Loucy (cell line): ENCODE measurements at regions not wholly inside any gene's neighbourhood (a gene's known extent, or its start where the extent isn't known, plus 50 kb on each side); places are given as distances from the start of the nearest gene placed in this dataset.

Experiments used
- CTCF ChIP-seq: fragments of 200-600 bp; sonication (generic); conservative IDR thresholded peaks from 2 replicates; pipeline ENCODE4 v1.5.1; 2014; ENCODE audit warnings: mild to moderate bottlenecking, antibody characterized with exemption, low read length
- EZH2phosphoT487 ChIP-seq: fragments of 200-600 bp; IDR thresholded peaks from 2 replicates; pipeline ENCODE4 v1.6.1; 2018; ENCODE audit warnings: antibody characterized with exemption, mild to moderate bottlenecking, moderate library complexity, borderline replicate concordance

GRCh38 chr13:68173111-68173510 is 943.0 kb upstream of the PCDH9 start:
- no peak for TF ChIP-seq CTCF
- TF ChIP-seq EZH2phosphoT487: no peak
